ENCODE measurements at regions not wholly inside any gene's neighbourhood (a gene's known extent, or its start where the extent isn't known, plus 50 kb on each side); places are given as distances from the start of the nearest gene placed in this dataset.

GRCh38 chr4:123127875-123128274 is 205.5 kb upstream of the NUDT6 start:
- DNase-seq (ENCODE audit: low spot score) = no peak
- no peaks in the 10 kb centered on the region for H3K36me3 Mint-ChIP-seq (ENCODE audit: low read depth, unreplicated experiment)
- no peaks in the 10 kb centered on the region for H3K9me3 Mint-ChIP-seq (ENCODE audit: unreplicated experiment)
- no peak overlapping the region for H3K4me3 Mint-ChIP-seq (ENCODE audit: unreplicated experiment)
- no peaks in the 10 kb centered on the region for H3K27me3 Mint-ChIP-seq (ENCODE audit: unreplicated experiment)
- H3K27ac Mint-ChIP-seq (ENCODE audit: unreplicated experiment) = peak overlapping the region; percentile 98
- TF ChIP-seq, protein P1, sequence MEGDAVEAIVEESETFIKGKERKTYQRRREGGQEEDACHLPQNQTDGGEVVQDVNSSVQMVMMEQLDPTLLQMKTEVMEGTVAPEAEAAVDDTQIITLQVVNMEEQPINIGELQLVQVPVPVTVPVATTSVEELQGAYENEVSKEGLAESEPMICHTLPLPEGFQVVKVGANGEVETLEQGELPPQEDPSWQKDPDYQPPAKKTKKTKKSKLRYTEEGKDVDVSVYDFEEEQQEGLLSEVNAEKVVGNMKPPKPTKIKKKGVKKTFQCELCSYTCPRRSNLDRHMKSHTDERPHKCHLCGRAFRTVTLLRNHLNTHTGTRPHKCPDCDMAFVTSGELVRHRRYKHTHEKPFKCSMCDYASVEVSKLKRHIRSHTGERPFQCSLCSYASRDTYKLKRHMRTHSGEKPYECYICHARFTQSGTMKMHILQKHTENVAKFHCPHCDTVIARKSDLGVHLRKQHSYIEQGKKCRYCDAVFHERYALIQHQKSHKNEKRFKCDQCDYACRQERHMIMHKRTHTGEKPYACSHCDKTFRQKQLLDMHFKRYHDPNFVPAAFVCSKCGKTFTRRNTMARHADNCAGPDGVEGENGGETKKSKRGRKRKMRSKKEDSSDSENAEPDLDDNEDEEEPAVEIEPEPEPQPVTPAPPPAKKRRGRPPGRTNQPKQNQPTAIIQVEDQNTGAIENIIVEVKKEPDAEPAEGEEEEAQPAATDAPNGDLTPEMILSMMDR (IDR thresholded peaks at IDR 0.05; ENCODE audit: unreplicated experiment) = no peak
- H3K4me1 Mint-ChIP-seq (ENCODE audit: unreplicated experiment) = peaks cover 24% of the 10 kb centered on the region

- Mint-ChIP-seq H3K27ac (ENCODE audit: unreplicated experiment) (peak overlapping the region; percentile 65), H3K27me3 (ENCODE audit: unreplicated experiment) (no peaks in the 10 kb centered on the region), H3K4me1 (ENCODE audit: unreplicated experiment) (peaks cover 8% of the 10 kb centered on the region)
Measured at GRCh38 chr4:123133397-123134050, 211.1 kb upstream of the NUDT6 start.

GRCh38 chr4:123144616-123145015 is 222.2 kb upstream of the NUDT6 start:
- no peaks in the 10 kb centered on the region for H3K9me3 Mint-ChIP-seq (ENCODE audit: unreplicated experiment)
- H3K4me1 Mint-ChIP-seq (ENCODE audit: unreplicated experiment) = no peaks in the 10 kb centered on the region
- no peak overlapping the region for H3K4me3 Mint-ChIP-seq (ENCODE audit: unreplicated experiment)
- no peak for DNase-seq (ENCODE audit: low spot score)
- TF ChIP-seq, protein P1 (IDR thresholded peaks at IDR 0.05; ENCODE audit: unreplicated experiment) = no peak
- no peaks in the 10 kb centered on the region for H3K27me3 Mint-ChIP-seq (ENCODE audit: unreplicated experiment)
- no peak overlapping the region for H3K27ac Mint-ChIP-seq (ENCODE audit: unreplicated experiment)
- no peaks in the 10 kb centered on the region for H3K36me3 Mint-ChIP-seq (ENCODE audit: low read depth, unreplicated experiment)

More at GRCh38 chr4:123133397-123134050, 211.1 kb upstream of the NUDT6 start:
- no peak overlapping the region for H3K4me3 Mint-ChIP-seq (ENCODE audit: unreplicated experiment)
- DNase-seq (ENCODE audit: low spot score) = no peak
- H3K36me3 Mint-ChIP-seq (ENCODE audit: low read depth, unreplicated experiment) = no peaks in the 10 kb centered on the region
- H3K9me3 Mint-ChIP-seq (ENCODE audit: unreplicated experiment) = no peaks in the 10 kb centered on the region
- TF ChIP-seq, protein P1 (IDR thresholded peaks at IDR 0.05; ENCODE audit: unreplicated experiment) = no peak

- DNase-seq (ENCODE audit: low spot score) = no peak
- H3K36me3 Mint-ChIP-seq (ENCODE audit: low read depth, unreplicated experiment) = no peaks in the 10 kb centered on the region
- H3K4me1 Mint-ChIP-seq (ENCODE audit: unreplicated experiment) = peaks cover 19% of the 10 kb centered on the region
- H3K27ac Mint-ChIP-seq (ENCODE audit: unreplicated experiment) = no peak overlapping the region
- H3K27me3 Mint-ChIP-seq (ENCODE audit: unreplicated experiment) = no peaks in the 10 kb centered on the region
- H3K4me3 Mint-ChIP-seq (ENCODE audit: unreplicated experiment) = no peak overlapping the region
- no peaks in the 10 kb centered on the region for H3K9me3 Mint-ChIP-seq (ENCODE audit: unreplicated experiment)
- TF ChIP-seq, protein P1 (IDR thresholded peaks at IDR 0.05; ENCODE audit: unreplicated experiment) = no peak
Measured at GRCh38 chr4:123158576-123158975, 236.2 kb upstream of the NUDT6 start.

DNA sequence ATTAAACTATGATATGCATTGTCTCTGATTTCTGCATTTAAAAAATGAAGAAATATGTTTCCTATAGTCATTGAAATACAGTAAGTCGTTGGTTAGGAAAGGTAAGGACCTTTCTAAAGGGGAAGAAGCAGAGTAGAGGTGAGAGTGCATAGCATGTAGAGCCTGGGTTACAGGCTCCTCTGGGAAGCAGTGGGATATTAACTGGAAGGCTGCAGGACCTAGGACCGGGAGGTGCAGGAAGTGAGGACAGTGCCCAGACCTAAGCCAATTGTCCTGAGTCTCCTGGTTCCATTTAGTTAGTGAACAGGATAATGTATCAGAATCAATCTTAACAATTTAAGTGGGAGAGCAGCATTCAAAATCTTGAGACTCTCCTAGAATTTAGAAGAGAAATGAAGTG is 237.1 kb upstream of the NUDT6 start:
- Mint-ChIP-seq H3K4me3 (ENCODE audit: unreplicated experiment) (no peak overlapping the region), H3K27me3 (ENCODE audit: unreplicated experiment) (no peaks in the 10 kb centered on the region), H3K4me1 (ENCODE audit: unreplicated experiment) (peaks cover 19% of the 10 kb centered on the region), H3K36me3 (ENCODE audit: low read depth, unreplicated experiment) (no peaks in the 10 kb centered on the region), H3K9me3 (ENCODE audit: unreplicated experiment) (no peaks in the 10 kb centered on the region), H3K27ac (ENCODE audit: unreplicated experiment) (no peak overlapping the region)
- TF ChIP-seq, protein P1 (IDR thresholded peaks at IDR 0.05; ENCODE audit: unreplicated experiment) = no peak
- no peak for DNase-seq (ENCODE audit: low spot score)

Measured in endothelial cell (in vitro differentiated cells).